Ishikawa (cell line): ENCODE measurements at regions not wholly inside any gene's neighbourhood (a gene's known extent, or its start where the extent isn't known, plus 50 kb on each side); places are given as distances from the start of the nearest gene placed in this dataset.

Source experiments
- CEBPB ChIP-seq: IDR thresholded peaks from 2 replicates; pipeline ENCODE4 v1.6.1; 2012
- CREB1 ChIP-seq: IDR thresholded peaks from 2 replicates; pipeline ENCODE4 v1.6.1; 2012; ENCODE audit warnings: low read depth
- EGR1 ChIP-seq: IDR thresholded peaks from 2 replicates; pipeline ENCODE4 v1.6.1; 2012
- EP300 ChIP-seq: IDR thresholded peaks from 2 replicates; pipeline ENCODE4 v1.6.1; 2012; ENCODE audit warnings: borderline replicate concordance
- FOXM1 ChIP-seq: IDR thresholded peaks from 2 replicates; pipeline ENCODE4 v1.6.1; 2012; ENCODE audit warnings: low read depth, borderline replicate concordance
- MAX ChIP-seq: IDR thresholded peaks from 2 replicates; pipeline ENCODE4 v1.6.1; 2012
- NFIC ChIP-seq: IDR thresholded peaks from 2 replicates; pipeline ENCODE4 v1.6.1; 2012
- RAD21 ChIP-seq: IDR thresholded peaks from 2 replicates; pipeline ENCODE4 v1.6.1; 2012; ENCODE audit warnings: low read depth
- REST ChIP-seq: IDR thresholded peaks from 2 replicates; pipeline ENCODE4 v1.6.1; 2012; ENCODE audit warnings: low read depth, mild to moderate bottlenecking
- TAF1 ChIP-seq: IDR thresholded peaks from 2 replicates; pipeline ENCODE4 v1.6.1; 2012; ENCODE audit warnings: low read depth, mild to moderate bottlenecking
- TCF12 ChIP-seq: IDR thresholded peaks from 2 replicates; pipeline ENCODE4 v1.6.1; 2012; ENCODE audit warnings: low read depth
- TEAD4 ChIP-seq: IDR thresholded peaks from 2 replicates; pipeline ENCODE4 v1.6.1; 2012
- USF1 ChIP-seq: IDR thresholded peaks from 2 replicates; pipeline ENCODE4 v1.6.1; 2012
- YY1 ChIP-seq: IDR thresholded peaks from 2 replicates; pipeline ENCODE4 v1.6.1; 2012; ENCODE audit warnings: low read depth
- ZBTB7A ChIP-seq: IDR thresholded peaks from 2 replicates; pipeline ENCODE4 v1.6.1; 2012; ENCODE audit warnings: low read depth

GRCh38 chr6:44016131-44016870, 111.0 kb downstream of the MRPL14 start:
- no peak for TF ChIP-seq NFIC
- no peak for TF ChIP-seq EP300
- no peak for TF ChIP-seq MAX
- no peak for TF ChIP-seq RAD21

GRCh38 chr6:44012078-44012493, 115.2 kb downstream of the MRPL14 start:
- TF ChIP-seq RAD21 (no peak), EP300 (no peak), REST (no peak), EGR1 (no peak), TEAD4 (no peak), ZBTB7A (no peak), FOXM1 (no peak), CEBPB (no peak), USF1 (no peak), TCF12 (no peak), CREB1 (no peak), TAF1 (no peak), YY1 (no peak), MAX (no peak), NFIC (no peak)

GRCh38 chr6:44011350-44011920, 115.8 kb downstream of the MRPL14 start:
- TF ChIP-seq TEAD4: no peak
- TF ChIP-seq NFIC: 0 out of 2 replicates have a peak, but pooled peaks have one; percentile 12

- TF ChIP-seq NFIC (peak; percentile 79), CREB1 (no peak), YY1 (no peak), CEBPB (no peak), ZBTB7A (peak; percentile 48; the same call in 1 of the 2 replicates), USF1 (no peak), TAF1 (no peak), MAX (peak; percentile 51), EGR1 (0 out of 2 replicates have a peak, but pooled peaks have one; percentile 17), EP300 (peak; percentile 74; the same call in 1 of the 2 replicates), TEAD4 (peak; percentile 63), REST (no peak), FOXM1 (no peak), RAD21 (peak; percentile 1; the same call in 1 of the 2 replicates), TCF12 (peak; percentile 94)
Measured at GRCh38 chr6:44010411-44011349, 116.6 kb downstream of the MRPL14 start.
